SU-DHL-6 (cell line): ENCODE measurements at regions not wholly inside any gene's neighbourhood (a gene's known extent, or its start where the extent isn't known, plus 50 kb on each side); places are given as distances from the start of the nearest gene placed in this dataset.

Source experiments
- H2AFZ ChIP-seq: fragments of 200-600 bp; sonication (generic); 2 replicates; pipeline ENCODE4 v1.6.1; 2014; ENCODE audit warnings: low read depth, mild to moderate bottlenecking, moderate library complexity, mixed read lengths, antibody characterized with exemption, low read length; ENCODE audit not compliant: severe bottlenecking
- H3F3A ChIP-seq: fragments of 200-600 bp; shearing (Covaris generic); 2 replicates; pipeline ENCODE4 v1.6.0; 2016; ENCODE audit warnings: antibody characterized with exemption, mild to moderate bottlenecking; ENCODE audit not compliant: insufficient read depth
- H3K27ac ChIP-seq: fragments of 200-600 bp; sonication (generic); 2 replicates; pipeline ENCODE4 v1.5.1; 2016; ENCODE audit warnings: low read depth, mild to moderate bottlenecking, low read length, moderate library complexity, mixed read lengths
- H3K27me3 ChIP-seq: fragments of 200-600 bp; sonication (generic), shearing (Covaris generic); 2 replicates; pipeline ENCODE4 v1.6.0; 2014; ENCODE audit warnings: mild to moderate bottlenecking, low read length
- H3K36me3 ChIP-seq: fragments of 200-600 bp; sonication (generic); 2 replicates; pipeline ENCODE4 v1.6.1; 2014; ENCODE audit warnings: mild to moderate bottlenecking, low read length, mixed read lengths
- H3K4me2 ChIP-seq: fragments of 300-600, 200-600 bp; shearing (Covaris generic), sonication (generic); 2 replicates; pipeline ENCODE4 v1.6.0; 2014; ENCODE audit warnings: low read length, low read depth, mild to moderate bottlenecking; ENCODE audit not compliant: poor library complexity, severe bottlenecking
- H3K4me3 ChIP-seq: fragments of 200-600 bp; sonication (generic); 2 replicates; pipeline ENCODE4 v1.5.1; 2014; ENCODE audit warnings: antibody characterized with exemption, low read length, mild to moderate bottlenecking, mixed read lengths; ENCODE audit not compliant: insufficient read depth, poor library complexity, severe bottlenecking
- H3K79me2 ChIP-seq: fragments of 200-600 bp; sonication (generic); 2 replicates; pipeline ENCODE4 v1.6.1; 2014; ENCODE audit warnings: mild to moderate bottlenecking, low read length, moderate library complexity; ENCODE audit not compliant: insufficient read depth
- H3K9ac ChIP-seq: fragments of 200-600 bp; sonication (generic); 2 replicates; pipeline ENCODE4 v1.7.0; 2014; ENCODE audit warnings: mild to moderate bottlenecking, low read length
- H3K9me2 ChIP-seq: fragments of 200-600 bp; sonication (generic); replicated peaks from 2 replicates; pipeline ENCODE4 v1.6.1; 2014; ENCODE audit warnings: low read length; ENCODE audit not compliant: insufficient read depth
- H3K9me3 ChIP-seq: fragments of 200-600 bp; sonication (generic); 2 replicates; pipeline ENCODE4 v1.6.1; 2014; ENCODE audit warnings: low read length, mixed read lengths; ENCODE audit not compliant: insufficient read depth
- H4K20me1 ChIP-seq: fragments of 200-600 bp; sonication (generic); 2 replicates; pipeline ENCODE4 v1.6.1; 2014; ENCODE audit warnings: low read depth, mild to moderate bottlenecking, antibody characterized with exemption, low read length, moderate library complexity, mixed read lengths
- CTCF ChIP-seq: fragments of 200-600 bp; sonication (generic); IDR thresholded peaks from one replicate; pipeline ENCODE4 v1.5.1; 2017; ENCODE audit warnings: antibody characterized with exemption, mild to moderate bottlenecking, low read length, moderate library complexity; ENCODE audit not compliant: insufficient read depth, poor library complexity, severe bottlenecking
- EZH2phosphoT487 ChIP-seq: fragments of 200-600 bp; sonication (generic), shearing (Covaris generic); conservative IDR thresholded peaks from 2 replicates; pipeline ENCODE4 v1.6.1; 2018; ENCODE audit warnings: mild to moderate bottlenecking, antibody characterized with exemption, low read length, moderate library complexity, mixed read lengths

- Histone ChIP-seq H3K27me3 (no peaks in the 10 kb centered on the region), H3K36me3 (no peaks in the 10 kb centered on the region), H3K9me2 (no peaks in the 10 kb centered on the region), H4K20me1 (no peaks in the 10 kb centered on the region), H3K27ac (no peak overlapping the region), H3F3A (no peaks in the 10 kb centered on the region), H3K79me2 (no peaks in the 10 kb centered on the region), H2AFZ (no peak overlapping the region), H3K4me2 (no peak overlapping the region), H3K9ac (no peak overlapping the region), H3K9me3 (no peaks in the 10 kb centered on the region), H3K4me3 (no peak overlapping the region)
- TF ChIP-seq CTCF = no peak
- no peak for TF ChIP-seq EZH2phosphoT487
Observed at GRCh38 chr7:116089293-116089692, 58.7 kb upstream of the TFEC start.

GRCh38 chr7:116093516-116094301, 63.1 kb upstream of the TFEC start:
- Histone ChIP-seq H3F3A (no peaks in the 10 kb centered on the region), H3K9me3 (no peaks in the 10 kb centered on the region), H3K4me2 (no peak overlapping the region), H3K36me3 (no peaks in the 10 kb centered on the region), H3K9me2 (no peaks in the 10 kb centered on the region), H3K27me3 (no peaks in the 10 kb centered on the region), H4K20me1 (no peaks in the 10 kb centered on the region), H2AFZ (no peak overlapping the region), H3K79me2 (no peaks in the 10 kb centered on the region), H3K27ac (no peak overlapping the region), H3K9ac (no peak overlapping the region), H3K4me3 (no peak overlapping the region)
- no peak for TF ChIP-seq CTCF
- TF ChIP-seq EZH2phosphoT487 = no peak

GRCh38 chr7:116095396-116095795, 64.8 kb upstream of the TFEC start:
- no peak overlapping the region for H3K4me3 ChIP-seq
- H3K9ac ChIP-seq = no peak overlapping the region
- no peak overlapping the region for H2AFZ ChIP-seq
- H3K79me2 ChIP-seq = no peaks in the 10 kb centered on the region
- H3F3A ChIP-seq = no peaks in the 10 kb centered on the region
- no peaks in the 10 kb centered on the region for H3K27me3 ChIP-seq
- H3K4me2 ChIP-seq = no peak overlapping the region
- no peaks in the 10 kb centered on the region for H3K9me3 ChIP-seq
- H3K36me3 ChIP-seq = no peaks in the 10 kb centered on the region
- H3K27ac ChIP-seq = no peak overlapping the region
- H3K9me2 ChIP-seq = no peaks in the 10 kb centered on the region
- TF ChIP-seq EZH2phosphoT487 (no peak), CTCF (no peak)
- no peaks in the 10 kb centered on the region for H4K20me1 ChIP-seq
